GM19452 (cell line): ENCODE measurements at regions not wholly inside any gene's neighbourhood (a gene's known extent, or its start where the extent isn't known, plus 50 kb on each side); places are given as distances from the start of the nearest gene placed in this dataset.
"Not testable (repeated sequence)": the region's sequence is repeated elsewhere in the genome, so short reads cannot be mapped to it uniquely, and the experiment has no call there.

Experiments used
- ATAC-seq: cut with Tn5 transposase; IDR thresholded peaks from one replicate; pipeline ENCODE4 v1.9.1; 2021; ENCODE audit not compliant: unreplicated experiment

DNA sequence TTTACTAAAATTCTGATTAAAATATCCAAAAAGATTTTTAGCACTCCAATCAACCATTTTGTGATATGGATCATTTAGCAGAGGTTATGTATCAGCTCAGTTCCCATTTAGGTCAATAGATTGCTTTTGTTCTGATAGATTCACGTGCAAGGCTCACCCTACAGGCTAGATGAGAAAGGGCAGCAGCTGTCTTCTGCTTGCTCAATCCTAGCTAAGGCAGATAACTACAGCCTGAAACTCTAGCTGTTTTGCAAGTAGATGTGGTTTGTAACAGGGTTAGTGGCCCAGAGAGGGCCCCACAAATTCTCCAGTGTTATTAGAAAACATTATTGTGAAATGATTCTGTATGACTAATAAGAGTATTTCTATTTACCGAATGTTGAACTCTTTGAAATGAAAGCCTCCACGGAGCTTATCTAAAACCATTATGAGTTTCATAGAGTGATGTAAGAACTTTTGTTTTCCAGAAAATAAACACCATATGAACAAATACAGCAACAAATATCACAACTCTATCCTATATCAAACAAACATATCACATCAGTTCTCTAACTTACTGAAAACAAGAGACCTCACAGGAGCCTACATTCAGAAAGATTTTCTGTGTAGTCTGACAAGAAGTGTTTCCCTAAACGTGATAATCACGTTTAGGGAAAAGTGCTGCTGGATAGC lies 841.9 kb upstream of the ACO1 start:
- peak; percentile 100 for ATAC-seq

DNA sequence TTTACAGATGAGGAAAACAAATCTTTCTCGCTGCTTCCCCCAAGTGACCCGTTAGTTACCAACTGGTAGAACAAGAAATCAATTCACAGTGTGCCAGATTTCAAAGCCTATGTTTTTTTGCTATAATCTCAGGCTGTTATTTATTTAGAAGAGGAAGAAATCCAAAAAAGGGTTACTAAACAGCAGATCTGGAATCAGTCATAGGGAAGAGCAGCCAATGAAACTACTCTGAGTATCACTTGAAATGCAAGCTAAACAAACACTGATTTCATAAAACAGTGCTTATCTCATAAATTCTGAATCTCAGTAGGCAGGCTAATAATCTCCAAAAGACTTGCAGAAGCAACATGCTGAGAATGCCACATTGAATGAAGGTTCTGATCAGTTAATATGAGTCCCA lies 829.5 kb upstream of the ACO1 start:
- ATAC-seq: no peak

DNA sequence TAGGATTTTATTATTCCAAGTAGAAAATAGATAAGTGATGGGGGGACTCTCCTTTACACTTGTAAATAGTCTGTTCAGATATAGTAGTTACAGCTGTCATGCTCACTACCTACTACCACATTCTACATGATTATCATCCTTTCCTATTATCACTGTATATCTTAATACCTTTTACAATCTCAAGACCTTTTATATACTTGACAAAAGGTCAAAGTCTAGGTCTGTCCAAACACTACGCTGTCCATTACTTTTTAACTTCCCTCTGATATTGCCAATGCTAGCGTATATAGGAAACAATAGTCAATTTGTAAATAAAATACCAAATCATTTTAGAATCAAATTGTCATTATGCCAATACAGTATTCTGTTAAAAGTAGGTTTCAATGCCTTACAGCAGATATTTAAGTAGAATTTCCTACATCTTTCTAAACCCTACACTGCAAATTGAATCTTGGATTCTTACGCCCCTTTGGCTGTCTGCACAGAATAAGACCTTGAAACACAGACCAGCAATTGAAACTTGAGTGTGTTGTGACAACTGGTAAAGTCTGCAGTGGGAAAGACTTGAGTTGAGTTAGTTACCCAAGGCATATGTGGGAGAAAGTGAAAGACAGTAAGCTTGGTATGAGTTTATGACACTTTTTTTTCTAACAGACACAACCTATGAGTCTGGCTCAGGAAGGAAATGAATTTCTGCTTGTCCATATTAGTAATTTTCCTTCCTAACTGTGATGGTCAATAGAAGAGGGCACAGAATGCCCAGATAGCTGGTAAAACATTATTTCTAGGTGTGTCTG lies 827.6 kb upstream of the ACO1 start:
- ATAC-seq: no peak

DNA sequence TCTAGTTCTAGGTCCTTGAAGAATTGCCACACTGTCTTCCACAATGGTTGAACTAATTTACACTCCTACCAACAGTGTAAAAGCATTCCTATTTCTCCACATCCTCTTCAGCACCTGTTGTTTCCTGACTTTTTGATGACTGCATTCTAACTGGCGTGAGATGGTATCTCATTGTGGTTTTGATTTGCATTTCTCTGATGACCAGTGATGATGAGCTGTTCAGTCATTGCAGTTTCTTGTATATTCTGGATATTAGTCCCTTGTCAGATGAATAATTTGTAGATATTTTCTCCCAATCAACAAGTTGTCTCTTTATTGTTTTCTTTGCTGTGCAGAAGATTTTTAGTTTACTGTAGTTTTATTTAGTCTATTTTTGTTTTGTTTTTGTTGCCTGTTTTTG lies 812.3 kb upstream of the ACO1 start:
- ATAC-seq: not testable (repeated sequence)

DNA sequence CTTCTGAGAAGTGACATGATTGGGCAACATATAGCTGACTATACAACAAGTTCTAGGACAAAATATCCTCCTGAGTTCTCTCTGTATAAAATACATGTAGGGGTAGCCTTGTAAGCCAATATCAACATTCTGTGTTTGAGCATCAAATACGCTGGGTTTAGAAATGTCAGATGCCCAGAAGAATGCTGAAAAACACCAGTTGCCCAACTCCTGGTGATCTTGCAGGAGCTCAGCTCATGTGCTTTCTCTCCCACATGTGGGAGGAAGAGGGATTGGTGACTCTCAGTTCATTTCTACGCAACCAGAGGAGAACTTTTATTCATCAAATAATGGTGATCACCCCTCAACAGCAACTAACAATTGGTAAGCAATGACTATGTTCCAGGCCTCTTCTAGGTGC lies 810.9 kb upstream of the ACO1 start:
- ATAC-seq: no peak

DNA sequence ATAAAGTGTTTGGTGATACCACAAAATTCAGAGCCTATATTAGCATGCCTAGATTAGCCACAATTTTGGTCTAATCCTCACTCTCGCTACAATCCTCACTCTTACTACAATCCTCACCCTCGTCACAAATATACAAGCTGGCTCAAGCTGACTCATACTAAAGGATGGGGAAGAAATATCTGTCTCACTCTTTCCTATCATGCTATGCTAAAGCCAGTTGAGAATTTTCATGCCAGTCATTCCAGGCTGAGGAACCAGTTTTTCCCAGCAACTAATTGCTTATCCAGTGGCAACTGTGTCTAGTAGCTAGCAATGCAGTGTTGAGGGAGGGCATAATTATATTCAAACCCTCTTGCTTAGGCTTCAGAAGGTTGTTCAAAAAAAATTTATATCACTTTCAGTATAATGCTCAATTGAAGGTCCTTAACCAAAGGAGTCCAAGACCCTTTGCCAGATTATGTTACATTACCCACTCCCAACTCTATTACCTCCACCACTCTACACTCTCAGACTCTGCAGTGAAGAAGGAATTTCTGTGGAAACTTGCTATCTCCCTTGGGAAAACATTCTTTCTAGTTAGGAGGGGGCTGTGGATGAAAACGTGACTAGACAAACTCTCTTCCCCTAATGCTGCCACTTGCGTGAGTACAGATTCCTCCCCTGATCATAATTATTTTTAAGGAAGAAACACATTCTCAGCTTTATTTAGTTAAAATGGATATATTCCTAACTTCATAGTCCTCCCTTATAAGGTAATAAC lies 810.3 kb upstream of the ACO1 start:
- ATAC-seq: no peak

DNA sequence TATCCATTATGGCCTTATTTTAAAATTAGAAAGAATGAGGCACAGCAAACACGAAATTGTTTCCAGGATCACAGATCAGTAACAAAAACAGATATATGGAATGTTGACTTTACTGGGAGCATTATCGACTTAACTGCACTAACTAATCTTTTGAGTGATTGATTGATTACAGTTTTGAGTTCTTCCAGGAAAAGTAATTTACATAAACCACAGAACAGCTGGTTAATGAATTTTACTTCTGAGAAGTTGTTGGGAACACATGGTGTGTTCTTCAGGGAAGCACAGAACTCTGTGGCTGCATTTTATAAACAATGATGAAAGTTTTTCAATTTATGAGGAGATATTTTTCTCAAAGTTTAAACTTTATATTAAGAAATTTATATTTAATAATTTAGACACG lies 802.4 kb upstream of the ACO1 start:
- no peak for ATAC-seq

DNA sequence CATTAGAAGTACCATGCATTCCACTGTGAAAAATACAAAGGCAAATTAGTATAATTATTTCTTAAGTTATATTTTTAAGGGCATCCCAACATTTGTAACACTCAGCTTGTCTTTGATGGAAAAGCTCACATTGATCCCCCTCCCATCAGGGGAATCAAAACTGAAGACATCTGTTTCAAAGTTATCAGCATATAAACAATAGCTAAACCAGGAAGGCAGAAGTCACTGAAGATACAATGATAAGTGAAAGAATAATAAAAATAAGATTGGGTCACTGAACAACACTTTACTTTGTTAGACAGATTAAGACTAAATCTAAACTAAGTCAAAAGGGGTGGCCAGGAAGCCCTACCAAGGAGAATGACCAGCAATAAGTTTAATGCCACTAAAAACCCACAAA lies 801.9 kb upstream of the ACO1 start:
- ATAC-seq: no peak

DNA sequence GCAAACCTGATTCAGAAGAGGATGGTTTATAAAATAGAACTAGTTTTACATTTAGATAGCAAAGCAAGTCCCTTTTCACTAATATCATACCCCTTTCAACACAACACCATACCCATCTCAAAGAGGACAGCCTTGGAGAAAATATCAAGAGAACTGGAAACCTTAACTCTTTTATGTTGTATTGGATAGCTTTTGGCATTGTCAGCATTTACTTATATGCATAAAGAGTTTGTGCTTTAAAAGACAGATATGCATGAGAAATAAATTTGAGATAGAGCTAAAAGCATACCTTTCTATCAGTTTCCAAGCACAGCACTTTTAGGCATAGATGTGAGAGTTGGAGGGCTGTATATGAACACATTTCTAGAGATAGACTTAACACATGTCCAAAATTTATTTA lies 799.3 kb upstream of the ACO1 start:
- ATAC-seq: no peak

DNA sequence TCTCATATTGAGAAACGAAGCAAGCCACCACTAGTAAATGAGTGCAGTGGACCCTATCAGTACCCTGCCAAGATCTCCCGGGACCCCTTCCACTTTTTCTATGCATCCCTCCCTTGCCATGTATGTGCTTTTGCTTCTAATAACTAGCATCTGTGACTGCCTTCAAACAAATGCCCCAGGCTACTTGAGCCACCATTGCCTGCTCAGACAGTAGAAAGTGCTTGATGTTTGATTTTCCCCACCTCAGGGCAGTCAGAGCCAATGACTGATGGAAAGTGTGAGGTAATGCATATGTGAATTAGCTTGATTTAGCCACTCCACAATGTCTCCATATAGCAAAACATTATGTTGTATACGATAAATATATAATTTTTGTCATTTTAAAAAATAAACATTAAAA lies 797.3 kb upstream of the ACO1 start:
- ATAC-seq: no peak

DNA sequence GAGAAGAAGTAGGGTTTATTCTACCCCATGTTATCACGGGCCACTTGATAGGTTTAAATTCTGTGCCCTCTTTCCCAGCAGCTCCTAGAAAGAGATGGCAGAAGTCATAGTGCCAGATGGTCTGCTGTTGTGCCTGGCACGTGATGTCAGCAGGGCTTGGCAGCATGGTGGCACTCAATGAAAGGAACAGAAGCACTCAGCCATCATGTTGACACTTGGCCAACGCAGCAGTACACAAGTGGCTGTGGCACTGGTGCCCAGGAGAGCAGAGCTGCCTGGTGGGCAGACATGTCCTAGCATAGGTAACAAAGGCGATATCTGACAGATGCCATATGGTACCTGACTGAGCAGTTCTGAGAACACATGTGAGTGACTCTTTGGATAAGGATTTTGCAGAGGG lies 796.4 kb upstream of the ACO1 start:
- no peak for ATAC-seq

DNA sequence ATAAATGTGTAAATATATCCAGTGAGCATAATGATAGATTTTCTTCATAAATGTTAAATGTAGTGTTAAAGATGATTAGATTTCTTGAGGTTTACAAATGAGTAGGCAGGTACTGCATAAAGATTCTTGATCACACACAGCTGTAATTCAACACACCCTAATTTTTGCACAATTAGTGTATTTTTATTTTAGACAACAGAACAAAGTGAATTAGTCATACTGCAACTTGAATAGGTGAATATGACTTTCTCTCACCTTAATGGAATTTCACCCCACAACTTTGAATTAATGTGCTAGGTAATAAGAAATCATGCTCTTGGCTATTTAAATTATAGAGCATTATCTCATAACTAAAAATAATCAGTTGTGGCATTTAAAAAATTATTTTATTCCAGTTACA lies 795.7 kb upstream of the ACO1 start:
- ATAC-seq: no peak

DNA sequence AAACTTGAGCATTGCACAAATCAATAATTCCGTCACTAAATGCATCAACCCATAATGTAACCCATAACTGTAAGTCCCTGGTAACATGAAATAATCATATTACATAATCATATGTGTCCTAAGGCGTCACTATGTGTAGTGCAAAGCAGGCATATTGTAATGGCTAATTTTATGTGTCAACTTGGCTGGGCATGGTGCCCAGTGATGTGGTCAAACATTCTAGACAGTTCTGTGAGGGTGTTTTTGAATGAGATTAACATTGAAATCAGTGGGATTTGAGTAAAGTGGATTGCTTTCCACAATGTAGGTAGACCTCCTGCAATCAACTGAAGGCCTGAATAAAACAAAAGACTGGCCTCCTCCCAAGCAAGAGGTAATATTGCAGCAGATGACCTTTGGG lies 794.4 kb upstream of the ACO1 start:
- ATAC-seq: no peak

DNA sequence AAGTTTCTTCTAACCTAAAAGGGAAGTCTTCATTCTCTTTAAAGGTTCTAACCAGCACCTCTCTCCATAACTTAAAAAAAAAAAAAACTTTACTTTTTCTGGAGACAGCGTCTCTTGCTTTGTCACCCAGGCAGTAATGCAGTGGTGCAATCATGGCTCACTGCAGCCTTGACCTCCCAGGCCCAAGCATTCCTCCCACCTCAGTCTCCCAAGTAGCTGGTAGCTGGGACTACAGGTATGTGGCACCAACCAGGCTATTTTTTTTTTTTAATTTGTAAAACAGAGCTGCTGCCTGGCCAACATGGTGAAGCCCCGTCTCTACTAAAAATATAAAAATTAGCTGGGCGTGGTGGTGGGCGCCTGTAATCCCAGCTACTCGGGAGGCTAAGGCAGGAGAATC lies 787.4 kb upstream of the ACO1 start:
- ATAC-seq: not testable (repeated sequence)

DNA sequence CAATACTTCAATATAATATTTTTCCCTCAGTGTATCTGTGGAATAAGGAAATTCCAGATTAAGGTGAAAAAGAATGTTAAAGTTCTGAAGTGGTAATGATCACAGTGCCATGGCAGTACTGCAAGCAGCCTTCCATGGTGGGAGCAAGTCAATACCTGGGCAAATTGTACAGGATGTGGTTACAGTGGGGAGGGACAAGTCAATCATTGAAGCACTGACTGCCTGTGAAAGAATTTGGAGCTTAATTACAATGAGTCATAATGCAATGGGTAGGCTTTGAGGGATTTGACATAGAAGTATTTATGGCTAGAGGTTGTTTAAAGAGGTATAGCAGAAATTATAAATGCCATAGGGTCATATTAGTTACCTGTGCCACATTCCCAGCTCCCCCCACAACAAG lies 786.5 kb upstream of the ACO1 start:
- peak; percentile 78 for ATAC-seq

DNA sequence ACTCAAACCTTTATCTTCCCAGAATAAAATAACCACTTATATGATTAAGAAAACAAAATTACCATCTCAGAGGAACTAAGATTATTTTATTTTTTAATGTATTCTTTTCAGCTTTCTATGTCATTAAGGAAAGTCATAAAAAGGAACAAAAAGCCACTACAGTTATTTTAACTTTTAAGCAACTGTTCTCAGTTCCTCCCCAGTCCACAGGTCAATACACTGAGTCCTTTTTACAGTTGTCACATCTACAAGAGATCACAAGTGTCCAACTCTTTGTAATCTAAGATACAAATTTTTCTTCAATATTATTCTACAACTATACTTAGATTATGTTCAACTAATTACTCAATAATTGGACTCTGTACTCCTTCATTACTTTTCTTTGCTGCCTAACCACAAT lies 782.8 kb upstream of the ACO1 start:
- no peak for ATAC-seq

DNA sequence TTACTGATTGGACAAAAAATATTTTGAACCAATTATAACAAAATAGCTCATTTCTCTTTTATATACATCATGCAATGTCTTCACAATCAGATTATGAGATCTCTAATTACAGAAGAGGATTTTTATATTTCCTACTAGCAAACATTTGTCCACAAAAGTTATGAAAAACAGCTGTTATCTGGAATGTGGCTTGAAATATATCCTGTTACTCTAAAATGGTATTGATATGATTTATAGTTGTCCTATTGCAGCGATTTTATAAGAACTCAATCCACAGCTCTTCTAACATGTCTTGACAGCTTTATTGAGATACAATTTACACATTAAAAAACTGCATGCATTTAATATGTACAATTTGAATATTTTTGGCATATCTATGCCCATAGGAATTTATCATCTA lies 779.9 kb upstream of the ACO1 start:
- no peak for ATAC-seq

DNA sequence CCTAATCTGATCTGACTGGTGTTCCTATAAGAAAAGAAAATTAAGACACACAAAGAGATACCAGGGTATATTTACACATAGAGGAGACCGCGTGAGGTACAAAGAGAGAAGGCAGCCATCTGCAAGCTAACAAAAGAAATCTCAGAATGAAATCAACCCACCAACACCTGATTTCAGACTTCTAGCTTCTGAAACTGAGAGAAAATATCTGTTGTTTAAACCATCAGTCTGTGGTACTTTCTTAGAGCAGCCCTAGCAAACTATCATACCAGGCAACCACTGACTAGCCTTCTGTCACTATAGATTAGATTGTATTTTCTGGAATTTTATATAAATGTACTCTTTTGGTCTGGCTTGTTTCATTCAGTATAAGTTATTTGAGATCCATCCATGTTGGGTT lies 779.3 kb upstream of the ACO1 start:
- no peak for ATAC-seq

DNA sequence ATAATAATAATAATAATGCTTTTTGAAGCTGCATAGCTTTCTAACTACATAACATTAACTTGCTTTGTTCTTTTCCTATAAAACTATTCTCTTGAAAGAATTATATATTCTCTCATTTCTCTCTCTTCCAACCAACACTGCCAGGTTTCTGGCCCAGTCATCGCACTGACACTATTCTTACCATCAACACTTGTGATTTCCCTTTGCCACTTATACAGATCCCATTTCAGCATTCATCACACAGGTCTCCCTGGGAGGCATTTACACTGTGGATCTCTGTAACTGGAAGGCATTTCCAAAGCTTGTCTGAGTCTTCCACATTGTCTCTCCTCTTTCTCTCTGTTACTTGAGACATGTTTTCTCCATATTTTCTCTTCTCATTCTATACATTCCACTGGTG lies 777.8 kb upstream of the ACO1 start:
- no peak for ATAC-seq

DNA sequence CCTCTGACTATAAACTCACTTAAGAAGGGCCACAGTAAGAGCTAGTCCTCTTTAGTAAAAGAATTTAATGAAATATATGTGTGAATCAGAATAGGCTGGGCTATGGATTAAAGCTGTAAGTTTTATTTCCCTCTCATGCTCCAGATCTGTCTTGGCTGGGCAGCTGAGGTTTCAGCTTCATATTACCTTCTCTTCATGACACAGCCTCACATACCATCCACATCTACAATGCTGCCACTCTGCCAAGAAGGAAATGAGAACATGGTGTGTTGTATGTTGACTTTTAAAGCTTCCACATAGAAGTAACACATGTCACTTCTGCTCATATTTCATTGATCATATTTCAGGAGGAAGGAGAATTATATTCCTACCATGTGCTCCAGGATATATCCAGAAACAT lies 776.0 kb upstream of the ACO1 start:
- no peak for ATAC-seq

DNA sequence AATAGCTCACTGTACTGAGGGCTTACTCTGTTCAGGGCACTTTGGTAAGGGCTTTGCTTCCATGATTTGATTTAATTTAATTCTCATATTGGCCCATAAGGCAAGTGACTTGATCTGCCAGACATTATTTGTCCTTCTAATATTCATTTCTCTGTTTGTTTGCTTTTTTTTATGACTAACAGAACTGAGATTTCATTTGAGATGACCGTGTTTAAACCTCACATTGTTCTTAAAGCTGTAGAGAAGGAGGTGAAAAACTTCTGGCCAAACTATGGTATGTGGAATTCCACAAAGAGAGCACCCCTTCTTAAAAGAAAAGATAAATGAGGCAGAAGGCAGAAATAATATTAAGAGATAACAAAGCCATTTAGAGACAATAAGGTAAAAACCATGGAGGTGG lies 775.6 kb upstream of the ACO1 start:
- no peak for ATAC-seq
